IMR-90 (cell line): ENCODE measurements at regions not wholly inside any gene's neighbourhood (a gene's known extent, or its start where the extent isn't known, plus 50 kb on each side); places are given as distances from the start of the nearest gene placed in this dataset.

Experiments
- BHLHE40 ChIP-seq: fragments of 150-350 bp; IDR thresholded peaks from 2 replicates; pipeline ENCODE4 v1.6.1; 2016; ENCODE audit warnings: mild to moderate bottlenecking, low read depth, low read length
- CTCF ChIP-seq: conservative IDR thresholded peaks from 2 replicates; pipeline ENCODE4 v1.5.1; 2012; ENCODE audit warnings: mild to moderate bottlenecking, low read depth, low read length, improper control_type of control experiment
- SMC3 ChIP-seq: fragments of 150-350 bp; IDR thresholded peaks from 2 replicates; pipeline ENCODE4 v1.6.1; 2016; ENCODE audit warnings: low read depth, mild to moderate bottlenecking, antibody characterized with exemption, low read length, moderate library complexity

DNA sequence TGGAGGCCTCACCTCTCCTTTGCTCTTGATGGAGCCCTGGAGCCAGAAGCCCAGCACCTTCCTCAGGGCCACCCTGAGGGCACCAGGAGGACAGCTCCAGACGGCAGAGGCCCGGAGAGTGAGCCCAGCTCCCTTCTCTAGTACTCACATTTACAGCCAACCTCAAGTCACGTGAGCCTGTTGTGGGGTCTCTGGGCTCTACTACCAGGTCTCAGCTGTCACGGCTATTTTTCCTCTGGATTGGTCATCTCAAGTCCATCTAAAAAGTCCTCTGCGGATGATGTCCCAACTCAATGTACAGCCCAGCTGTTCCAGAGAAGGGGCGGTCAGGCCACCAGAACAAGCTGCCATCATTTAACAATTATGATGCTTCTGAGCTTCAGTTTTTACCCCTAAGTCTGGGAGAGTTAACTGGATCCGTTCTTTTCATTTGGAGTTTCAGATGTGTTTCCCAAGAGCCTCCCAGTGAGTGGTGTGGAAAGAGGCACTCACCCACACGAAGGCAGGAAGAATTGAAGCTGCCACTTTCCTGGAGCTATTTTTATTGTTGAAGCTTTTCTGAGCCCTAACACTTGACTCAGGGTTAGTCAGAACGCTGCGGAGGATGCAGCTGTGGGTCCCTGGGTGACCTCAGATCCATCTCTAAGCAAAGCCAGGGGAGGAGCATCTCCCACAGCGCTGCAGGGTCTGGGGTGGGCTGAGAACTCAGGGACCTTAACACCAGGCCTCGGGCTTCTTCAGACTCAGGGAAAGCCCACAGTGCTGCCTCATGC, 143.5 kb upstream of the UBL3 start (continued):
- TF ChIP-seq CTCF (no peak), BHLHE40 (no peak), SMC3 (peak; percentile 26; the same call in 1 of the 2 replicates)
